Neutrophil (primary cell): ENCODE measurements at regions not wholly inside any gene's neighbourhood (a gene's known extent, or its start where the extent isn't known, plus 50 kb on each side); places are given as distances from the start of the nearest gene placed in this dataset.

Experiments
- H3K27ac ChIP-seq: fragments of 200-600 bp; sonication (generic); 2 replicates; pipeline ENCODE4 v1.5.1; 2016; ENCODE audit warnings: mild to moderate bottlenecking, moderate library complexity
- H3K27me3 ChIP-seq: fragments of 200-600 bp; sonication (generic); 2 replicates; pipeline ENCODE4 v1.6.0; 2016; ENCODE audit warnings: mild to moderate bottlenecking
- H3K36me3 ChIP-seq: fragments of 200-600 bp; sonication (generic); 2 replicates; pipeline ENCODE4 v1.5.1; 2017
- H3K4me1 ChIP-seq, 2 experiments: fragments of 200-600 bp in 1 of 2; sonication (generic) in 1 of 2; 1 replicate in 1 of 2; 2 replicates in 1 of 2; pipeline versions ENCODE4 v1.5.1 to v1.6.1; 2013 to 2016; ENCODE audit warnings: low read depth in 1 of 2, low read length in 1 of 2, mild to moderate bottlenecking in 1 of 2, moderate library complexity in 1 of 2; ENCODE audit not compliant: control insufficient read depth in 1 of 2, insufficient read depth in 1 of 2
- H3K4me3 ChIP-seq, 2 experiments: fragments of 200-600 bp in 1 of 2; sonication (generic) in 1 of 2; 1 replicate in 1 of 2; 2 replicates in 1 of 2; pipeline ENCODE4 v1.5.1; 2013 to 2016; ENCODE audit warnings: low read depth in 1 of 2, low read length in 1 of 2, mild to moderate bottlenecking in 1 of 2, moderate library complexity in 1 of 2
- H3K9me3 ChIP-seq: fragments of 200-600 bp; sonication (generic); 2 replicates; pipeline ENCODE4 v1.5.1; 2016
- CTCF ChIP-seq: fragments of 200-600 bp; sonication (generic); IDR thresholded peaks from 2 replicates; pipeline ENCODE4 v1.5.1; 2016; ENCODE audit warnings: antibody characterized with exemption

DNA sequence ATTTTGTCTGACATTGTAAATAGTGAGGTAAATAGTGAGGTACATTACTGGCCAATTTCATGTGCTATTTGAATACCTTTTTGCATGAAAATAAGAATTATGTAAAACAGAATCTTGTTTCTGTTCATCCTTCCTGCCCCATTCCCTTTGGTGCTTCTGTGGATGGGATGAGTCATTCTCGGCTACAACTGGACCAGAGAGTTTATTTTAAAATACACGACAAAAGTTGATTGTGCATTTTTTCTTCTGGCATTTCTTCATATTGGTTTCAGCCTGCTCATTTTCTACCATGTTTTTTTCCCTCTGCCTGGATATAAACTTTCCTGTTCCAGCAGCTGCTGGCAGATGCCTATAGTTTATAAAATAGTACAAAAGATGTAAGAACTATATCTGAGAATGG lies 107.5 kb downstream of the CYSLTR2 start:
- Histone ChIP-seq H3K27me3 (no peaks in the 10 kb centered on the region), H3K4me1 (no peaks in the 10 kb centered on the region), H3K36me3 (no peaks in the 10 kb centered on the region), H3K4me3 (no peak overlapping the region), H3K9me3 (no peaks in the 10 kb centered on the region), H3K27ac (no peak overlapping the region)
- no peak for TF ChIP-seq CTCF

DNA sequence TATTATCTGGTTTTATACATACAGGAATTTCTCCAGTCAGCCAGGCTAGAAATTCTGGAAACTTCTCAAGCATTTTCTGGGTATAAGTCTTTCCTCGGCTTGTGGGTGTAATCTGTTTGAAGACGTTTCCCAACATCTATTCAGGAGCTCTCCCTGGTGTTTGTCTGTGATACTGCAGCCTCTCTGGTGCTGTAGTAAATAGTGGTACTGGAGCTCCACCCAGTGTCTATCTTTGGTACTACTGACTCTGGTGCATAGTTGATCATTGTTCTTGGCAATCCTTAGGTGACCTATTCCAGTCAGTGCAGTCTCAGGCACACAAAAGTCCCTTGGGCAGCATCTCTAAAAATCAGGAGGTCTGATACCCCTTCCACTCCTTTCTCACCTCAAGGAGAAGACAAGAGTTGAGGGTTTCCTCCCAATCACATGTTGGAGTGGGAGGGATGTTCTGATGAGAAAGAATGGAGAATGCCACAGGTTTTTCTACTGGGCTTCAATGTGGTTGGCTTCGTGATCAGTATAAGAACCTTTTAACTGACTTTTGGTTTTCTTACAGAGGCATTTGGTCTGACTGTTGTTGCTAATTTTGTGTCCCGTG lies 115.5 kb downstream of the CYSLTR2 start:
- Histone ChIP-seq H3K4me3 (no peak overlapping the region), H3K27me3 (no peaks in the 10 kb centered on the region), H3K4me1 (peaks cover 3 to 6% of the 10 kb centered on the region in 2 experiments), H3K27ac (peak overlapping the region; percentile 21), H3K9me3 (no peaks in the 10 kb centered on the region), H3K36me3 (no peaks in the 10 kb centered on the region)
- peak; percentile 100 for TF ChIP-seq CTCF

- no peak overlapping the region for H3K27ac ChIP-seq
- H3K36me3 ChIP-seq, result no peaks in the 10 kb centered on the region
- no peak overlapping the region for H3K4me3 ChIP-seq
- no peak for TF ChIP-seq CTCF
- no peaks in the 10 kb centered on the region for H3K9me3 ChIP-seq
- H3K4me1 ChIP-seq, result peaks cover 3 to 6% of the 10 kb centered on the region in 2 experiments
- H3K27me3 ChIP-seq, result no peaks in the 10 kb centered on the region
Measured at GRCh38 chr13:48770372-48770771, 116.6 kb downstream of the CYSLTR2 start.

DNA sequence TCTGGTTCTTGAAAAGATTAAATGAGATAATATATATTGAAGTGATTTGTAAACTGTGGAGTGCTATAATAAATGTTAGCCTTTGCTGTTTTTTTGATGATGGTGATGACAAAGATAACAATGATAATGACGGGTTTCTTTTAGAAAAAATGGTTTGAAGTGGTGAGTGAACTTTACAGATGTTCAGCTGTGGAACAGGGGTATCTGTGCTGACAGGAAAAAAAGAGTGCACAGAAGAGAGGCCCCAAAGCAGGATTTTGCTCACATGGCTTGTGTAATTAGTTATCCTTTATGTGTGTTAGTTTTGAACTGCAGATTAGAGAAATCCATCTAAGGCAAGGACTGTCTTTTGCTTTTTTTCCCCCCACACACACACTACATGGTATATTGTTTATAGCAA lies 119.2 kb downstream of the CYSLTR2 start:
- no peak for TF ChIP-seq CTCF
- peaks cover 3 to 6% of the 10 kb centered on the region in 2 experiments for H3K4me1 ChIP-seq
- H3K27me3 ChIP-seq, result no peaks in the 10 kb centered on the region
- no peak overlapping the region for H3K4me3 ChIP-seq
- H3K36me3 ChIP-seq, result no peaks in the 10 kb centered on the region
- H3K27ac ChIP-seq, result no peak overlapping the region
- H3K9me3 ChIP-seq, result no peaks in the 10 kb centered on the region

DNA sequence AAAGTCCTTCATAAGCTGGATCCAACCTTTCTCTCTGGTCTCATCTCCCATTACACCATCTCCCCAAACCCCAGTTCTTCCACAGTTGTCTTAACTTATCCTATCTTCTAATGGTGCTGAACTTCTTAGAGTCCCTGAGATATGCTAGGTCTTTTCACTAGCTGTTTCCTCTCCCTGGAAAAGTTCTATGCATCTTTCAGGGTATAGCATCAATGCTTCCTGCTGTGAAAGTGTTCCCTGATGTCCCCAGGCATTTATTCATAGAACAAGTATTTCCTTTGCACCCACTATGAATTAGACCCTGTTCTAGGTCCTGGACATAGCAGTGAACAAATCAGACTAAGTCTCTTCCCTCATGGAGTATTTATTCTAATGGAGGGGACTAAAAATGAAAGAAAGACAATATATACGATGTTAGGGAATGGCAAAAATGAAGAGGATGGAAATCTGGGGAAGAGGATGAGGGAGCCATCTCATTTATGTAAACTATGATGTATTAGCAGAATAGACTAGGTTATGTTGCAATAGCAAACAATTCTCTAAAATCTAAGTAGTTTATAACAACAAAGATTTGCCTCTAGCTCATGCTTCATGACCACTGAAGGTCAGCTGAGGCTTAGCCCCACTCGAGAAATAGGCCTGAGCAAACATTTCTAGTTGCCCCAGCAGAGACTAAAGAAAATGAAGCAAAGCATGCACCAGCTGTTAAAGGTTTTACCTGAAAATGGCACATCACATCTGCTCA lies 120.0 kb downstream of the CYSLTR2 start:
- Histone ChIP-seq H3K27me3 (no peaks in the 10 kb centered on the region), H3K4me3 (no peak overlapping the region), H3K4me1 (peaks cover 3 to 6% of the 10 kb centered on the region in 2 experiments), H3K27ac (no peak overlapping the region), H3K36me3 (no peaks in the 10 kb centered on the region), H3K9me3 (no peaks in the 10 kb centered on the region)
- no peak for TF ChIP-seq CTCF
